ENCODE measurements at regions not wholly inside any gene's neighbourhood (a gene's known extent, or its start where the extent isn't known, plus 50 kb on each side); places are given as distances from the start of the nearest gene placed in this dataset.

DNA sequence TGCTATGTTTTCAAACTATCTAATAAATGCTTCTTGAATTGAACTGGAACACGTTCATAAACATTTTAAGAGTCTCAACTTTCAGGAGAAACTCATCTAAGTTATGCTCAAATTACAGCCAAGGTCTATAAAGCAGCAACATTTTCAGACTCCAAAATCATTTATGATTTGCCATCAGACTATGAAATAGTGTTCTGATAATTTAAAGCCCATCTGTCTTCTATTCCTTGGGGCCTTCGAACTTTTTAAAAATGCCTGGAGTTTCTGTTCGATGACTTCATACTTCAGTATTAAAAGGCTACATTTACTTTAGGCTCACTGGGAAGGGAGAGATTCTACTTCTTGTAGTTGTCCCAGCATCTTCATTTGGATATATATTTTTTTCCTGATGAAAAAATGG is 73.6 kb upstream of the NXPH2 start:
- Mint-ChIP-seq H3K27me3 (no peaks in the 10 kb centered on the region), H3K4me1 (no peaks in the 10 kb centered on the region), H3K27ac (no peak overlapping the region), H3K4me3 (no peak overlapping the region), H3K36me3 (ENCODE audit: low read depth) (no peaks in the 10 kb centered on the region), H3K9me3 (no peaks in the 10 kb centered on the region)
- ATAC-seq (ENCODE audit: low read depth) (no peak), DNase-seq (no peak)
- TF ChIP-seq, protein P1, sequence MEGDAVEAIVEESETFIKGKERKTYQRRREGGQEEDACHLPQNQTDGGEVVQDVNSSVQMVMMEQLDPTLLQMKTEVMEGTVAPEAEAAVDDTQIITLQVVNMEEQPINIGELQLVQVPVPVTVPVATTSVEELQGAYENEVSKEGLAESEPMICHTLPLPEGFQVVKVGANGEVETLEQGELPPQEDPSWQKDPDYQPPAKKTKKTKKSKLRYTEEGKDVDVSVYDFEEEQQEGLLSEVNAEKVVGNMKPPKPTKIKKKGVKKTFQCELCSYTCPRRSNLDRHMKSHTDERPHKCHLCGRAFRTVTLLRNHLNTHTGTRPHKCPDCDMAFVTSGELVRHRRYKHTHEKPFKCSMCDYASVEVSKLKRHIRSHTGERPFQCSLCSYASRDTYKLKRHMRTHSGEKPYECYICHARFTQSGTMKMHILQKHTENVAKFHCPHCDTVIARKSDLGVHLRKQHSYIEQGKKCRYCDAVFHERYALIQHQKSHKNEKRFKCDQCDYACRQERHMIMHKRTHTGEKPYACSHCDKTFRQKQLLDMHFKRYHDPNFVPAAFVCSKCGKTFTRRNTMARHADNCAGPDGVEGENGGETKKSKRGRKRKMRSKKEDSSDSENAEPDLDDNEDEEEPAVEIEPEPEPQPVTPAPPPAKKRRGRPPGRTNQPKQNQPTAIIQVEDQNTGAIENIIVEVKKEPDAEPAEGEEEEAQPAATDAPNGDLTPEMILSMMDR (IDR thresholded peaks at IDR 0.05), result no peak
- ChIA-PET CTCF (no interaction called here), POLR2A (no interaction called here)
- intact Hi-C loops (cut with micrococcal nuclease), result no loop called here

DNA sequence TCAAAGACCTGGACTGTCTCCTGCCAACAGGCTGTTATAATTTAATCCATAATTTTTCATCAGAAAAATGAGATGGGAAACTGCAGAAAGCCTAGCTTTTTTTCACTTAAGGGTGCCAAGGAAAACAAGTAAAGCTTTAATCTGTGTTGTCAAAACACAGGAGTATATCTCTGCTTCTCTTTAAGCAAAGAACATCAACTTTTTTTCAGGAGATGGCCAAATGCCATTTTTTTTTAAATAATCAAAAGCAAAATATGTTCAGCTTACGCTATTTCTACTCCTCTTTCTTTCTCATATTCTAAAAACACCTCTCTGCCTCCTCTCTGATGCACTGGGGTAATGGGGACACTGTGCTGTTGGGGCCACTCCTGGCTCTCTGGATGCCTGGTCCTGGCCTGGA is 73.1 kb upstream of the NXPH2 start:
- intact Hi-C loops (cut with micrococcal nuclease), result no loop called here
- H3K4me1 Mint-ChIP-seq, result no peaks in the 10 kb centered on the region
- no peak overlapping the region for H3K4me3 Mint-ChIP-seq
- H3K27ac Mint-ChIP-seq, result no peak overlapping the region
- TF ChIP-seq, protein P1 (IDR thresholded peaks at IDR 0.05), result no peak
- DNase-seq, result no peak
- no peaks in the 10 kb centered on the region for H3K9me3 Mint-ChIP-seq
- POLR2A ChIA-PET, result no interaction called here
- CTCF ChIA-PET, result no interaction called here
- no peak for ATAC-seq (ENCODE audit: low read depth)
- no peaks in the 10 kb centered on the region for H3K27me3 Mint-ChIP-seq
- no peaks in the 10 kb centered on the region for H3K36me3 Mint-ChIP-seq (ENCODE audit: low read depth)

DNA sequence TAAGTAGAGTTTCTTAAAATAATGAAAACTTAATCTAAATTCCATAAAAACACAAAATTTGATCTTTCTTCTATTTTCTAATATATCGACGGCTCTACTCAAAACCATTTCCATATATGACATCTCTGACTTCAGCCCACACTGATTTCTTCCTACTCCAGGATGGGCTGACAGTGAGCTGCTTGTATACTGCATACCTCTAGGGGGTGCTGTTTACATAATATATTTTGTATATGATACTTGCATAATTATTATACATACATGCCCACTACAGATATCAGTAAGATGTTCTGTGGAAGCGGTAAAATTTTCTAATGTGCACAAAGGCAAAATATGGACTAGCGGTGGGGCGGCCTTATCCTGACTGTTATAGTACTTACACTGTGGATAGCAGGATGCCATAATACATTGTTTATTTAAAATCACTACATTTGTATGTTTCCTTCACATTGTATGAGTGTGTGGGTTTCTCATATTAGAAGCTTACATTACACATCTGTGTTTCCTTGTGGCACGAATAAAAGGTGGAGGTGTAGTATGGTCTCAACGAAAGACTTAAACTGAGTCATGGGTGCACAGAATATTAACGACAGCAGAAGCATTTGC is 66.1 kb upstream of the NXPH2 start:
- POLR2A ChIA-PET, result no interaction called here
- intact Hi-C loops (cut with micrococcal nuclease), result no loop called here
- DNase-seq, result no peak
- H3K36me3 Mint-ChIP-seq (ENCODE audit: low read depth), result no peaks in the 10 kb centered on the region
- TF ChIP-seq, protein P1 (IDR thresholded peaks at IDR 0.05), result peak; percentile 30
- no peaks in the 10 kb centered on the region for H3K4me1 Mint-ChIP-seq
- no peak overlapping the region for H3K4me3 Mint-ChIP-seq
- ATAC-seq (ENCODE audit: low read depth), result peak; percentile 37
- H3K27me3 Mint-ChIP-seq, result peaks cover 4% of the 10 kb centered on the region
- CTCF ChIA-PET, result interaction anchor here (0.6 to 1.9 kb wide), 2 partner anchors 18 to 935 kb away, joined by 3 to 4 read pairs; no protein-coding TSS in a partner anchor
- H3K9me3 Mint-ChIP-seq, result no peaks in the 10 kb centered on the region
- no peak overlapping the region for H3K27ac Mint-ChIP-seq

DNA sequence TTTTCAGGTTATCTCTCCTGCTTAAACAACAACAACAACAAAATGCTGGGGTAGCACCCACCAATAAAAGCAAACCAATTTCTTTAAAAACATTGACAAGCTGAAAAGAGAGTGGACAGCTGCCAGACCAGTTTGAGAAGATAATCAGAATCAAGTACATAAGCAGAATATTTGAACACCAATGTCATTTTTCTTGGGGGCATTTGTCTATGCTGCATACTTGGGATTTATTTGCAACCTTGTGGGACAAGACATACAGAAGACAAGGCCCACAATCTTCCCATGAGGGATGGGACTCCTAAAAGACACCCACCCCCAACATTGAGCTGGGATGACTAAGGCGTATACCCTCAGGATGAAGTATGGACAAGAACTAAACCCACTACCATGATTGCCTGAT is 62.2 kb upstream of the NXPH2 start:
- TF ChIP-seq, protein P1 (IDR thresholded peaks at IDR 0.05), result no peak
- no peak for DNase-seq
- POLR2A ChIA-PET, result no interaction called here
- CTCF ChIA-PET, result no interaction called here
- no peak overlapping the region for H3K27ac Mint-ChIP-seq
- H3K4me3 Mint-ChIP-seq, result no peak overlapping the region
- intact Hi-C loops (cut with micrococcal nuclease), result no loop called here
- ATAC-seq (ENCODE audit: low read depth), result no peak
- peaks cover 4% of the 10 kb centered on the region for H3K27me3 Mint-ChIP-seq
- H3K36me3 Mint-ChIP-seq (ENCODE audit: low read depth), result no peaks in the 10 kb centered on the region
- H3K9me3 Mint-ChIP-seq, result no peaks in the 10 kb centered on the region
- H3K4me1 Mint-ChIP-seq, result no peaks in the 10 kb centered on the region

DNA sequence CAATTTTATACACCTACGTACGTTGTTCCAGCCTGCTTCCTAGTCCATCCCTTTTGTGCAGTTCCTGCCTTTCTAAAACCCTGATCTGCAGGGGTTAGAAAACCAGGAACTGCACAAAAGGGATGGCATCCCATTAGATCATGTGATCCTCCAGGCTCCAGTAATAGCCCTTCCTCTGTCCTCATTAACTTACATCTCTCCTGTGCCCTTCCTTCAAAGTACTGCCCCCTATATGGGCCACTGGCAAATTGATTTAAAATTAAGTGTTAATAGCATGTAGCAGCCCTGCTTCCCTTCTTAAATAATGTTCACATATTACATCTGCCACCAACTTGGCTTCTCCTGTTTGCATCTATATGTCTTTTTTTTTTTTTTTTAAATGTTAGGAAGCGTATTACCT is 61.3 kb upstream of the NXPH2 start:
- ATAC-seq (ENCODE audit: low read depth), result no peak
- H3K36me3 Mint-ChIP-seq (ENCODE audit: low read depth), result no peaks in the 10 kb centered on the region
- no peak overlapping the region for H3K4me3 Mint-ChIP-seq
- CTCF ChIA-PET, result no interaction called here
- H3K9me3 Mint-ChIP-seq, result no peaks in the 10 kb centered on the region
- intact Hi-C loops (cut with micrococcal nuclease), result no loop called here
- no peaks in the 10 kb centered on the region for H3K4me1 Mint-ChIP-seq
- POLR2A ChIA-PET, result no interaction called here
- TF ChIP-seq, protein P1 (IDR thresholded peaks at IDR 0.05), result no peak
- H3K27me3 Mint-ChIP-seq, result peaks cover 4% of the 10 kb centered on the region
- no peak overlapping the region for H3K27ac Mint-ChIP-seq
- DNase-seq, result no peak

Data from activated B cell treated with CpG ODN at 0.5 μM for 24 hours (primary cell).